ENCODE measurements at regions not wholly inside any gene's neighbourhood (a gene's known extent, or its start where the extent isn't known, plus 50 kb on each side); places are given as distances from the start of the nearest gene placed in this dataset.

DNA sequence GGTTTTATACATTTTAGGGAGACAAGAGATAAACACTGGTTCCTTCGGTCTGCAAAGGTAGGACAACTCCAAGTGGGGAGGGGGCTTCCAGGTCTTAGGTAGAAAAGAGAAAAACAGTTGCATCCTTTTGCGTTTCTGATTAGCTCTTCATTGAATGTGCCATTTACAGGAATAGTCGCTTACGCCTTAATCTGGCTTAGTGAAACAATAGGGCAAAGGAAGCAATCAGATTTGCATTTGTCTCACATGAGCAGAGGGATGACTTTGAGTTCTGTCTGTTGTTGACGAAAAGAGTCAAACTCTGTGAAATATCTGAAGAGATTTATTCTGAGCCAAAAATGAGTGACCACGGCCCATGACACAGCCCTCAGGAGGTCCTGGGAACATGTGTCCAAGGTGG, 166.0 kb upstream of the ATP10A start:
- no peak for TF ChIP-seq ZNF623 (tag by site-specific recombination; IDR thresholded peaks at IDR 0.05)
- TF ChIP-seq YY1 (tag by site-specific recombination; IDR thresholded peaks at IDR 0.05), result no peak
- TF ChIP-seq, protein P1, sequence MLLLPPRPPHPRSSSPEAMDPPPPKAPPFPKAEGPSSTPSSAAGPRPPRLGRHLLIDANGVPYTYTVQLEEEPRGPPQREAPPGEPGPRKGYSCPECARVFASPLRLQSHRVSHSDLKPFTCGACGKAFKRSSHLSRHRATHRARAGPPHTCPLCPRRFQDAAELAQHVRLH (tag by site-specific recombination; IDR thresholded peaks at IDR 0.05), result no peak
- TF ChIP-seq, protein P2, sequence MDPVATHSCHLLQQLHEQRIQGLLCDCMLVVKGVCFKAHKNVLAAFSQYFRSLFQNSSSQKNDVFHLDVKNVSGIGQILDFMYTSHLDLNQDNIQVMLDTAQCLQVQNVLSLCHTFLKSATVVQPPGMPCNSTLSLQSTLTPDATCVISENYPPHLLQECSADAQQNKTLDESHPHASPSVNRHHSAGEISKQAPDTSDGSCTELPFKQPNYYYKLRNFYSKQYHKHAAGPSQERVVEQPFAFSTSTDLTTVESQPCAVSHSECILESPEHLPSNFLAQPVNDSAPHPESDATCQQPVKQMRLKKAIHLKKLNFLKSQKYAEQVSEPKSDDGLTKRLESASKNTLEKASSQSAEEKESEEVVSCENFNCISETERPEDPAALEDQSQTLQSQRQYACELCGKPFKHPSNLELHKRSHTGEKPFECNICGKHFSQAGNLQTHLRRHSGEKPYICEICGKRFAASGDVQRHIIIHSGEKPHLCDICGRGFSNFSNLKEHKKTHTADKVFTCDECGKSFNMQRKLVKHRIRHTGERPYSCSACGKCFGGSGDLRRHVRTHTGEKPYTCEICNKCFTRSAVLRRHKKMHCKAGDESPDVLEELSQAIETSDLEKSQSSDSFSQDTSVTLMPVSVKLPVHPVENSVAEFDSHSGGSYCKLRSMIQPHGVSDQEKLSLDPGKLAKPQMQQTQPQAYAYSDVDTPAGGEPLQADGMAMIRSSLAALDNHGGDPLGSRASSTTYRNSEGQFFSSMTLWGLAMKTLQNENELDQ (tag by site-specific recombination; IDR thresholded peaks at IDR 0.05; ENCODE audit: low read depth), result no peak
- TF ChIP-seq, protein P3, sequence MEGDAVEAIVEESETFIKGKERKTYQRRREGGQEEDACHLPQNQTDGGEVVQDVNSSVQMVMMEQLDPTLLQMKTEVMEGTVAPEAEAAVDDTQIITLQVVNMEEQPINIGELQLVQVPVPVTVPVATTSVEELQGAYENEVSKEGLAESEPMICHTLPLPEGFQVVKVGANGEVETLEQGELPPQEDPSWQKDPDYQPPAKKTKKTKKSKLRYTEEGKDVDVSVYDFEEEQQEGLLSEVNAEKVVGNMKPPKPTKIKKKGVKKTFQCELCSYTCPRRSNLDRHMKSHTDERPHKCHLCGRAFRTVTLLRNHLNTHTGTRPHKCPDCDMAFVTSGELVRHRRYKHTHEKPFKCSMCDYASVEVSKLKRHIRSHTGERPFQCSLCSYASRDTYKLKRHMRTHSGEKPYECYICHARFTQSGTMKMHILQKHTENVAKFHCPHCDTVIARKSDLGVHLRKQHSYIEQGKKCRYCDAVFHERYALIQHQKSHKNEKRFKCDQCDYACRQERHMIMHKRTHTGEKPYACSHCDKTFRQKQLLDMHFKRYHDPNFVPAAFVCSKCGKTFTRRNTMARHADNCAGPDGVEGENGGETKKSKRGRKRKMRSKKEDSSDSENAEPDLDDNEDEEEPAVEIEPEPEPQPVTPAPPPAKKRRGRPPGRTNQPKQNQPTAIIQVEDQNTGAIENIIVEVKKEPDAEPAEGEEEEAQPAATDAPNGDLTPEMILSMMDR (tag by site-specific recombination; IDR thresholded peaks at IDR 0.05), result no peak
- TF ChIP-seq, protein P4, sequence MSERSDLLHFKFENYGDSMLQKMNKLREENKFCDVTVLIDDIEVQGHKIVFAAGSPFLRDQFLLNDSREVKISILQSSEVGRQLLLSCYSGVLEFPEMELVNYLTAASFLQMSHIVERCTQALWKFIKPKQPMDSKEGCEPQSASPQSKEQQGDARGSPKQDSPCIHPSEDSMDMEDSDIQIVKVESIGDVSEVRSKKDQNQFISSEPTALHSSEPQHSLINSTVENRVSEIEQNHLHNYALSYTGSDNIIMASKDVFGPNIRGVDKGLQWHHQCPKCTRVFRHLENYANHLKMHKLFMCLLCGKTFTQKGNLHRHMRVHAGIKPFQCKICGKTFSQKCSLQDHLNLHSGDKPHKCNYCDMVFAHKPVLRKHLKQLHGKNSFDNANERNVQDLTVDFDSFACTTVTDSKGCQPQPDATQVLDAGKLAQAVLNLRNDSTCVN (tag by site-specific recombination; optimal IDR thresholded peaks at IDR 0.05), result no peak
- no peak for TF ChIP-seq ZNF747 (tag by site-specific recombination; IDR thresholded peaks at IDR 0.05)
- TF ChIP-seq KLF10 (tag by site-specific recombination; IDR thresholded peaks at IDR 0.05), result no peak
- TF ChIP-seq ZNF146 (tag by site-specific recombination; IDR thresholded peaks at IDR 0.05), result no peak
- TF ChIP-seq, protein P5, sequence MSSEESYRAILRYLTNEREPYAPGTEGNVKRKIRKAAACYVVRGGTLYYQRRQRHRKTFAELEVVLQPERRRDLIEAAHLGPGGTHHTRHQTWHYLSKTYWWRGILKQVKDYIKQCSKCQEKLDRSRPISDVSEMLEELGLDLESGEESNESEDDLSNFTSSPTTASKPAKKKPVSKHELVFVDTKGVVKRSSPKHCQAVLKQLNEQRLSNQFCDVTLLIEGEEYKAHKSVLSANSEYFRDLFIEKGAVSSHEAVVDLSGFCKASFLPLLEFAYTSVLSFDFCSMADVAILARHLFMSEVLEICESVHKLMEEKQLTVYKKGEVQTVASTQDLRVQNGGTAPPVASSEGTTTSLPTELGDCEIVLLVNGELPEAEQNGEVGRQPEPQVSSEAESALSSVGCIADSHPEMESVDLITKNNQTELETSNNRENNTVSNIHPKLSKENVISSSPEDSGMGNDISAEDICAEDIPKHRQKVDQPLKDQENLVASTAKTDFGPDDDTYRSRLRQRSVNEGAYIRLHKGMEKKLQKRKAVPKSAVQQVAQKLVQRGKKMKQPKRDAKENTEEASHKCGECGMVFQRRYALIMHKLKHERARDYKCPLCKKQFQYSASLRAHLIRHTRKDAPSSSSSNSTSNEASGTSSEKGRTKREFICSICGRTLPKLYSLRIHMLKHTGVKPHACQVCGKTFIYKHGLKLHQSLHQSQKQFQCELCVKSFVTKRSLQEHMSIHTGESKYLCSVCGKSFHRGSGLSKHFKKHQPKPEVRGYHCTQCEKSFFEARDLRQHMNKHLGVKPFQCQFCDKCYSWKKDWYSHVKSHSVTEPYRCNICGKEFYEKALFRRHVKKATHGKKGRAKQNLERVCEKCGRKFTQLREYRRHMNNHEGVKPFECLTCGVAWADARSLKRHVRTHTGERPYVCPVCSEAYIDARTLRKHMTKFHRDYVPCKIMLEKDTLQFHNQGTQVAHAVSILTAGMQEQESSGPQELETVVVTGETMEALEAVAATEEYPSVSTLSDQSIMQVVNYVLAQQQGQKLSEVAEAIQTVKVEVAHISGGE (tag by site-specific recombination; conservative IDR thresholded peaks at IDR 0.05; ENCODE audit: low read depth), result no peak
- TF ChIP-seq ZNF184 (tag by site-specific recombination; IDR thresholded peaks at IDR 0.05), result no peak
- TF ChIP-seq, protein P6, sequence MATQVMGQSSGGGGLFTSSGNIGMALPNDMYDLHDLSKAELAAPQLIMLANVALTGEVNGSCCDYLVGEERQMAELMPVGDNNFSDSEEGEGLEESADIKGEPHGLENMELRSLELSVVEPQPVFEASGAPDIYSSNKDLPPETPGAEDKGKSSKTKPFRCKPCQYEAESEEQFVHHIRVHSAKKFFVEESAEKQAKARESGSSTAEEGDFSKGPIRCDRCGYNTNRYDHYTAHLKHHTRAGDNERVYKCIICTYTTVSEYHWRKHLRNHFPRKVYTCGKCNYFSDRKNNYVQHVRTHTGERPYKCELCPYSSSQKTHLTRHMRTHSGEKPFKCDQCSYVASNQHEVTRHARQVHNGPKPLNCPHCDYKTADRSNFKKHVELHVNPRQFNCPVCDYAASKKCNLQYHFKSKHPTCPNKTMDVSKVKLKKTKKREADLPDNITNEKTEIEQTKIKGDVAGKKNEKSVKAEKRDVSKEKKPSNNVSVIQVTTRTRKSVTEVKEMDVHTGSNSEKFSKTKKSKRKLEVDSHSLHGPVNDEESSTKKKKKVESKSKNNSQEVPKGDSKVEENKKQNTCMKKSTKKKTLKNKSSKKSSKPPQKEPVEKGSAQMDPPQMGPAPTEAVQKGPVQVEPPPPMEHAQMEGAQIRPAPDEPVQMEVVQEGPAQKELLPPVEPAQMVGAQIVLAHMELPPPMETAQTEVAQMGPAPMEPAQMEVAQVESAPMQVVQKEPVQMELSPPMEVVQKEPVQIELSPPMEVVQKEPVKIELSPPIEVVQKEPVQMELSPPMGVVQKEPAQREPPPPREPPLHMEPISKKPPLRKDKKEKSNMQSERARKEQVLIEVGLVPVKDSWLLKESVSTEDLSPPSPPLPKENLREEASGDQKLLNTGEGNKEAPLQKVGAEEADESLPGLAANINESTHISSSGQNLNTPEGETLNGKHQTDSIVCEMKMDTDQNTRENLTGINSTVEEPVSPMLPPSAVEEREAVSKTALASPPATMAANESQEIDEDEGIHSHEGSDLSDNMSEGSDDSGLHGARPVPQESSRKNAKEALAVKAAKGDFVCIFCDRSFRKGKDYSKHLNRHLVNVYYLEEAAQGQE (tag by site-specific recombination; IDR thresholded peaks at IDR 0.05), result no peak
- no peak for TF ChIP-seq YY2 (tag by site-specific recombination; IDR thresholded peaks at IDR 0.05)
- TF ChIP-seq GLIS2 (tag by site-specific recombination; IDR thresholded peaks at IDR 0.05), result no peak

Measured in HEK293 (cell line).